MM.1S (cell line): ENCODE measurements at regions not wholly inside any gene's neighbourhood (a gene's known extent, or its start where the extent isn't known, plus 50 kb on each side); places are given as distances from the start of the nearest gene placed in this dataset.

Experiments used
- DNase-seq: peaks from one replicate; pipeline ENCODE4 v3.0.0-alpha.2; 2015
- H2AFZ ChIP-seq: fragments of 300-600 bp; sonication (generic); 2 replicates; pipeline ENCODE4 v1.6.0; 2016; ENCODE audit warnings: antibody characterized with exemption, low read length
- H3F3A ChIP-seq: fragments of 300-600 bp; sonication (generic); 2 replicates; pipeline ENCODE4 v1.6.1; 2016; ENCODE audit warnings: mild to moderate bottlenecking, antibody characterized with exemption, low read length, moderate library complexity, mixed read lengths; ENCODE audit not compliant: insufficient read depth
- H3K27ac ChIP-seq: fragments of 300-600 bp; sonication (generic); 2 replicates; pipeline ENCODE4 v1.5.1; 2016; ENCODE audit warnings: mild to moderate bottlenecking, low read length
- H3K27me3 ChIP-seq: fragments of 300-600 bp; sonication (generic); replicated peaks from 2 replicates; pipeline ENCODE4 v1.6.0; 2016; ENCODE audit warnings: low read length; ENCODE audit not compliant: insufficient read depth
- H3K36me3 ChIP-seq: fragments of 300-600 bp; sonication (generic); replicated peaks from 2 replicates; pipeline ENCODE4 v1.6.1; 2016; ENCODE audit warnings: mild to moderate bottlenecking, low read length, mixed read lengths; ENCODE audit not compliant: insufficient read depth
- H3K4me1 ChIP-seq: fragments of 300-600 bp; sonication (generic); 2 replicates; pipeline ENCODE4 v1.6.1; 2016; ENCODE audit warnings: low read length, mixed read lengths
- H3K4me2 ChIP-seq: fragments of 300-600 bp; sonication (generic); 2 replicates; pipeline ENCODE4 v1.6.0; 2016; ENCODE audit warnings: low read depth, low read length
- H3K4me3 ChIP-seq: fragments of 300-600 bp; sonication (generic); 2 replicates; pipeline ENCODE4 v1.5.1; 2016; ENCODE audit warnings: low read length, mixed read lengths
- H3K79me2 ChIP-seq: fragments of 300-600 bp; sonication (generic); 2 replicates; pipeline ENCODE4 v1.6.1; 2016; ENCODE audit warnings: mixed run types, low read length, mixed read lengths
- H3K9ac ChIP-seq: fragments of 300-600 bp; sonication (generic); 2 replicates; pipeline ENCODE4 v1.6.1; 2016; ENCODE audit warnings: low read length, mixed read lengths
- H3K9me2 ChIP-seq: fragments of 300-600 bp; sonication (generic); replicated peaks from 2 replicates; pipeline ENCODE4 v1.6.1; 2016; ENCODE audit warnings: mild to moderate bottlenecking, low read length, mixed read lengths; ENCODE audit not compliant: insufficient read depth
- H3K9me3 ChIP-seq: fragments of 300-600 bp; sonication (generic); replicated peaks from 2 replicates; pipeline ENCODE4 v1.6.1; 2016; ENCODE audit warnings: mild to moderate bottlenecking, low read length, mixed read lengths; ENCODE audit not compliant: insufficient read depth
- H4K20me1 ChIP-seq: fragments of 300-600 bp; sonication (generic); 2 replicates; pipeline ENCODE4 v1.6.1; 2016; ENCODE audit warnings: mild to moderate bottlenecking, low read length, moderate library complexity, mixed read lengths; ENCODE audit not compliant: insufficient read depth
- CTCF ChIP-seq: fragments of 300-600 bp; sonication (generic); IDR thresholded peaks from 2 replicates; pipeline ENCODE4 v1.5.1; 2016; ENCODE audit warnings: antibody characterized with exemption, low read length, mixed read lengths
- EZH2 ChIP-seq: fragments of 300-600 bp; sonication (generic); optimal IDR thresholded peaks from 2 replicates; pipeline ENCODE3; 2017; ENCODE audit warnings: low read depth, mild to moderate bottlenecking, antibody characterized with exemption, low read length, mixed read lengths
- EZH2phosphoT487 ChIP-seq: fragments of 300-600 bp; sonication (generic); IDR thresholded peaks from 2 replicates; pipeline ENCODE4 v1.6.1; 2018; ENCODE audit warnings: antibody characterized with exemption, low read length

GRCh38 chr20:5369629-5370028 is 52.9 kb upstream of the PROKR2 start:
- Histone ChIP-seq H3K9me2 (no peaks in the 10 kb centered on the region), H3K27me3 (no peaks in the 10 kb centered on the region), H2AFZ (no peak overlapping the region), H3K4me3 (no peak overlapping the region), H3K27ac (no peak overlapping the region), H4K20me1 (no peaks in the 10 kb centered on the region), H3K9ac (no peak overlapping the region), H3K4me1 (no peaks in the 10 kb centered on the region), H3F3A (no peaks in the 10 kb centered on the region), H3K4me2 (no peak overlapping the region), H3K79me2 (no peaks in the 10 kb centered on the region), H3K9me3 (no peaks in the 10 kb centered on the region), H3K36me3 (no peaks in the 10 kb centered on the region)
- TF ChIP-seq CTCF (no peak), EZH2 (no peak), EZH2phosphoT487 (no peak)
- DNase-seq = no peak
